GM11168 (cell line): ENCODE measurements at regions not wholly inside any gene's neighbourhood (a gene's known extent, or its start where the extent isn't known, plus 50 kb on each side); places are given as distances from the start of the nearest gene placed in this dataset.
"Not testable (repeated sequence)": the region's sequence is repeated elsewhere in the genome, so short reads cannot be mapped to it uniquely, and the experiment has no call there.

Source experiments
- in situ Hi-C: fragments of 300-500 bp; cut with MboI; formaldehyde crosslinking; loops from one replicate; pipeline ENCODE4 v1.12.0; 2022; ENCODE audit warnings: low sequenced_read_pairs; ENCODE audit not compliant: unreplicated experiment

- in situ Hi-C loops, result no loop called here
Measured at GRCh38 chr2:129504646-129505045, 474.8 kb upstream of the RAB6C start.

- in situ Hi-C loops, result no loop called here
Measured at GRCh38 chr2:129518937-129519336, 460.5 kb upstream of the RAB6C start.

GRCh38 chr2:129532158-129532557, 447.3 kb upstream of the RAB6C start:
- in situ Hi-C loops, result not testable (repeated sequence)

- in situ Hi-C loops, result no loop called here
Measured at GRCh38 chr2:129548880-129549279, 430.6 kb upstream of the RAB6C start.

GRCh38 chr2:129550536-129550935, 428.9 kb upstream of the RAB6C start:
- in situ Hi-C loops, result no loop called here

- in situ Hi-C loops, result no loop called here
Measured at GRCh38 chr2:129554373-129554772, 425.1 kb upstream of the RAB6C start.

- in situ Hi-C loops, result no loop called here
Measured at GRCh38 chr2:129559101-129559500, 420.4 kb upstream of the RAB6C start.

GRCh38 chr2:129565551-129566109, 413.8 kb upstream of the RAB6C start:
- in situ Hi-C loops, result no loop called here

- in situ Hi-C loops, result not testable (repeated sequence)
Measured at GRCh38 chr2:129570812-129571211, 408.7 kb upstream of the RAB6C start.

GRCh38 chr2:129575431-129575830, 404.0 kb upstream of the RAB6C start:
- in situ Hi-C loops, result no loop called here

GRCh38 chr2:129575880-129576279, 403.6 kb upstream of the RAB6C start:
- in situ Hi-C loops, result no loop called here

- in situ Hi-C loops, result no loop called here
Measured at GRCh38 chr2:129580001-129580400, 399.5 kb upstream of the RAB6C start.

- in situ Hi-C loops, result no loop called here
Measured at GRCh38 chr2:129585760-129586159, 393.7 kb upstream of the RAB6C start.

- in situ Hi-C loops, result no loop called here
Measured at GRCh38 chr2:129587426-129588064, 391.9 kb upstream of the RAB6C start.

GRCh38 chr2:129604560-129604959, 374.9 kb upstream of the RAB6C start:
- in situ Hi-C loops, result no loop called here

- in situ Hi-C loops, result no loop called here
Measured at GRCh38 chr2:129605646-129606045, 373.8 kb upstream of the RAB6C start.

- in situ Hi-C loops, result no loop called here
Measured at GRCh38 chr2:129606496-129607270, 372.8 kb upstream of the RAB6C start.

GRCh38 chr2:129609224-129609623, 370.2 kb upstream of the RAB6C start:
- in situ Hi-C loops, result no loop called here

- in situ Hi-C loops, result no loop called here
Measured at GRCh38 chr2:129610766-129611165, 368.7 kb upstream of the RAB6C start.

- in situ Hi-C loops, result no loop called here
Measured at GRCh38 chr2:129611471-129611870, 368.0 kb upstream of the RAB6C start.

GRCh38 chr2:129619471-129619870, 360.0 kb upstream of the RAB6C start:
- in situ Hi-C loops, result no loop called here

GRCh38 chr2:129620411-129620810, 359.1 kb upstream of the RAB6C start:
- in situ Hi-C loops, result no loop called here
